Esophagus muscularis mucosa (tissue), 4 donors: ENCODE measurements at regions not wholly inside any gene's neighbourhood (a gene's known extent, or its start where the extent isn't known, plus 50 kb on each side); places are given as distances from the start of the nearest gene placed in this dataset.

Source experiments
- DNase-seq: peaks from one replicate; pipeline ENCODE4 v3.0.0-alpha.2; 2017; ENCODE audit errors: extremely low spot score
- H3K27ac ChIP-seq, 4 donors: fragments of 200-600 bp; sonication (generic); replicated peaks in 1 of 4; 1 replicate in 3 of 4; 2 replicates in 1 of 4; pipeline ENCODE4 v1.5.1; 2016 to 2019; ENCODE audit warnings: mild to moderate bottlenecking in 1 of 4
- H3K27me3 ChIP-seq, 4 donors: fragments of 200-600 bp; sonication (generic); one replicate each; pipeline versions ENCODE4 v1.5.1 to v1.6.0; 2016 to 2019
- H3K36me3 ChIP-seq, 4 donors: fragments of 200-600 bp; sonication (generic); one replicate each; pipeline ENCODE4 v1.5.1; 2016 to 2019
- H3K4me1 ChIP-seq, 4 donors: fragments of 200-600 bp; sonication (generic); one replicate each; pipeline ENCODE4 v1.5.1; 2016 to 2019
- H3K4me3 ChIP-seq, 4 donors: fragments of 200-600 bp; sonication (generic); 1 replicate in 2 of 4; 2 replicates in 2 of 4; pipeline ENCODE4 v1.5.1; 2016 to 2019; ENCODE audit warnings: mild to moderate bottlenecking in 4 of 4, moderate library complexity in 1 of 4
- H3K9me3 ChIP-seq, 4 donors: fragments of 200-600 bp; sonication (generic); 1 replicate in 3 of 4; 2 replicates in 1 of 4; pipeline ENCODE4 v1.5.1; 2016 to 2019
- CTCF ChIP-seq, 3 experiments: fragments of 200-600 bp in 2 of 3; fragments of 450-650 bp in 1 of 3; sonication (generic) in 2 of 3; IDR thresholded peaks; one replicate each; pipeline ENCODE4 v1.5.1; 2017 to 2019; ENCODE audit warnings: antibody characterized with exemption in 3 of 3, mild to moderate bottlenecking in 2 of 3, moderate library complexity in 1 of 3
- EP300 ChIP-seq: sonication (generic); formaldehyde crosslinking; IDR thresholded peaks from one replicate; pipeline ENCODE4 v1.6.1; 2017; ENCODE audit warnings: antibody characterized with exemption
- POLR2A ChIP-seq: fragments of 450-650 bp; IDR thresholded peaks from one replicate; pipeline ENCODE4 v1.6.1; 2017; ENCODE audit warnings: antibody characterized with exemption, moderate library complexity, mild to moderate bottlenecking, low read depth
- POLR2AphosphoS5 ChIP-seq, 2 donors: sonication (generic); formaldehyde crosslinking; IDR thresholded peaks; one replicate each; pipeline ENCODE4 v1.6.1; 2017; ENCODE audit warnings: antibody characterized with exemption in 2 of 2
- WGBS: methylation state at CpG from one replicate; pipeline ENCODE4 v1.1.5; 2018; 5-methylcytosine and 5-hydroxymethylcytosine counted together
- intact Hi-C: fragments of 100-400 bp; cut with DNase I; formaldehyde crosslinking; loops from one replicate; pipeline ENCODE4 v1.15.1; 2023

- H3K36me3 ChIP-seq, result no peaks in the 10 kb centered on the region
- H3K4me1 ChIP-seq, result no peaks in the 10 kb centered on the region
- H3K4me3 ChIP-seq, result no peak overlapping the region
- 95% methylated on average over 15 of the region's 15 CpGs for WGBS
- H3K9me3 ChIP-seq, result no peaks in the 10 kb centered on the region
- no peak for DNase-seq
- no peak overlapping the region for H3K27ac ChIP-seq
- intact Hi-C loops, result no loop called here
- TF ChIP-seq POLR2AphosphoS5 (IDR thresholded peaks at IDR 0.05) (no peak), EP300 (no peak)
- H3K27me3 ChIP-seq, result no peaks in the 10 kb centered on the region
Observed at GRCh38 chr7:125125315-125125714, 195.7 kb upstream of the POT1 start.

- no peaks in the 10 kb centered on the region for H3K36me3 ChIP-seq
- intact Hi-C loops, result no loop called here
- no peak overlapping the region for H3K27ac ChIP-seq
- no peak overlapping the region for H3K4me3 ChIP-seq
- H3K4me1 ChIP-seq, result no peaks in the 10 kb centered on the region
- H3K9me3 ChIP-seq, result no peaks in the 10 kb centered on the region
- DNase-seq, result no peak
- H3K27me3 ChIP-seq, result no peaks in the 10 kb centered on the region
- WGBS, result 38% methylated on average over 2 of the region's 2 CpGs
- TF ChIP-seq POLR2AphosphoS5 (IDR thresholded peaks at IDR 0.05) (no peak), POLR2A (no peak), EP300 (no peak), CTCF (IDR thresholded peaks at IDR 0.05) (no peak)
Observed at GRCh38 chr7:125122173-125122572, 192.5 kb upstream of the POT1 start.

- Histone ChIP-seq H3K9me3 (no peaks in the 10 kb centered on the region), H3K4me3 (no peak overlapping the region), H3K36me3 (no peaks in the 10 kb centered on the region), H3K27ac (no peak overlapping the region), H3K27me3 (no peaks in the 10 kb centered on the region), H3K4me1 (no peaks in the 10 kb centered on the region)
- 41% methylated on average over 4 of the region's 4 CpGs for WGBS
- intact Hi-C loops, result no loop called here
- no peak for DNase-seq
- TF ChIP-seq POLR2A, result no peak
- TF ChIP-seq POLR2AphosphoS5 (IDR thresholded peaks at IDR 0.05), result no peak
- no peak for TF ChIP-seq EP300
- no peak for TF ChIP-seq CTCF (IDR thresholded peaks at IDR 0.05)
Observed at GRCh38 chr7:125119559-125120115, 190.0 kb upstream of the POT1 start.

GRCh38 chr7:125118444-125118843 lies 188.8 kb upstream of the POT1 start:
- no peak for DNase-seq

GRCh38 chr7:125112850-125113249 lies 183.2 kb upstream of the POT1 start:
- WGBS, result 89% methylated on average over 2 of the region's 2 CpGs
- H3K4me3 ChIP-seq, result no peak overlapping the region
- H3K4me1 ChIP-seq, result no peaks in the 10 kb centered on the region
- H3K9me3 ChIP-seq, result peaks cover 0 to 5% (median 0%) of the 10 kb centered on the region in 4 donors
- intact Hi-C loops, result no loop called here
- no peak overlapping the region for H3K27ac ChIP-seq
- TF ChIP-seq POLR2AphosphoS5 (IDR thresholded peaks at IDR 0.05) (no peak), POLR2A (no peak), CTCF (IDR thresholded peaks at IDR 0.05) (no peak), EP300 (no peak)
- DNase-seq, result no peak
- no peaks in the 10 kb centered on the region for H3K27me3 ChIP-seq
- H3K36me3 ChIP-seq, result no peaks in the 10 kb centered on the region

More at GRCh38 chr7:125118444-125118843, 188.8 kb upstream of the POT1 start:
- intact Hi-C loops, result no loop called here
- no peaks in the 10 kb centered on the region for H3K36me3 ChIP-seq
- no peaks in the 10 kb centered on the region for H3K9me3 ChIP-seq
- H3K4me1 ChIP-seq, result no peaks in the 10 kb centered on the region
- H3K27me3 ChIP-seq, result no peaks in the 10 kb centered on the region
- 93% methylated on average over 1 of the region's 1 CpG for WGBS
- no peak overlapping the region for H3K4me3 ChIP-seq
- no peak overlapping the region for H3K27ac ChIP-seq
- TF ChIP-seq CTCF (IDR thresholded peaks at IDR 0.05) (no peak), EP300 (no peak), POLR2AphosphoS5 (IDR thresholded peaks at IDR 0.05) (no peak), POLR2A (no peak)
